ENCODE measurements at regions not wholly inside any gene's neighbourhood (a gene's known extent, or its start where the extent isn't known, plus 50 kb on each side); places are given as distances from the start of the nearest gene placed in this dataset.
"Not testable (repeated sequence)": the region's sequence is repeated elsewhere in the genome, so short reads cannot be mapped to it uniquely, and the experiment has no call there.

- TF ChIP-seq CTCF (IDR thresholded peaks at IDR 0.05); POLR2A (IDR thresholded peaks at IDR 0.05); POLR2AphosphoS5 (IDR thresholded peaks at IDR 0.05; ENCODE audit: insufficient read depth in 1 of 2, low read depth in 1 of 2): not testable (repeated sequence)
These were observed 131.7 kb upstream of the MAMLD1 start for GRCh38 chrX:150231368-150231767.
